ENCODE measurements at regions not wholly inside any gene's neighbourhood (a gene's known extent, or its start where the extent isn't known, plus 50 kb on each side); places are given as distances from the start of the nearest gene placed in this dataset.
A peak's percentile ranks its signal among the peaks of the same experiment; 100 is the strongest.

GRCh38 chr18:41618147-41618546 lies 336.9 kb upstream of the PIK3C3 start:
- DNase-seq = no peak

- DNase-seq = no peak
These were observed 337.4 kb upstream of the PIK3C3 start for GRCh38 chr18:41617647-41618046.

GRCh38 chr18:41613003-41613609 lies 341.9 kb upstream of the PIK3C3 start:
- DNase-seq = no peak

GRCh38 chr18:41604964-41605363 lies 350.1 kb upstream of the PIK3C3 start:
- no peak for DNase-seq

- no peak for DNase-seq
These were observed 353.0 kb upstream of the PIK3C3 start for GRCh38 chr18:41602034-41602433.

GRCh38 chr18:41600693-41601391 lies 354.2 kb upstream of the PIK3C3 start:
- no peak for DNase-seq

GRCh38 chr18:41599466-41599865 lies 355.6 kb upstream of the PIK3C3 start:
- DNase-seq = no peak

GRCh38 chr18:41594582-41594981 lies 360.5 kb upstream of the PIK3C3 start:
- no peak for DNase-seq

GRCh38 chr18:41593171-41593675 lies 361.8 kb upstream of the PIK3C3 start:
- DNase-seq = no peak

- DNase-seq = no peak
These were observed 367.1 kb upstream of the PIK3C3 start for GRCh38 chr18:41587976-41588375.

GRCh38 chr18:41585512-41585911 lies 369.5 kb upstream of the PIK3C3 start:
- DNase-seq = no peak

GRCh38 chr18:41579185-41579584 lies 375.8 kb upstream of the PIK3C3 start:
- DNase-seq = no peak

- DNase-seq = no peak
These were observed 377.5 kb upstream of the PIK3C3 start for GRCh38 chr18:41577529-41577928.

- no peak for DNase-seq
These were observed 378.4 kb upstream of the PIK3C3 start for GRCh38 chr18:41576643-41577042.

- DNase-seq = no peak
These were observed 385.2 kb upstream of the PIK3C3 start for GRCh38 chr18:41569867-41570266.

GRCh38 chr18:41561961-41562360 lies 393.1 kb upstream of the PIK3C3 start:
- DNase-seq = no peak

GRCh38 chr18:41558715-41559114 lies 396.3 kb upstream of the PIK3C3 start:
- no peak for DNase-seq

- DNase-seq = peak; percentile 3
These were observed 401.3 kb upstream of the PIK3C3 start for GRCh38 chr18:41553716-41554115.

- no peak for DNase-seq
These were observed 406.3 kb upstream of the PIK3C3 start for GRCh38 chr18:41548521-41549260.

- no peak for DNase-seq
These were observed 409.7 kb upstream of the PIK3C3 start for GRCh38 chr18:41545091-41545888.

GRCh38 chr18:41543815-41544214 lies 411.2 kb upstream of the PIK3C3 start:
- DNase-seq = no peak

- no peak for DNase-seq
These were observed 414.7 kb upstream of the PIK3C3 start for GRCh38 chr18:41540237-41540871.

- DNase-seq = no peak
These were observed 416.3 kb upstream of the PIK3C3 start for GRCh38 chr18:41538751-41539150.

Measured in fibroblast of upper back skin (primary cell).